ENCODE measurements at regions not wholly inside any gene's neighbourhood (a gene's known extent, or its start where the extent isn't known, plus 50 kb on each side); places are given as distances from the start of the nearest gene placed in this dataset.

DNA sequence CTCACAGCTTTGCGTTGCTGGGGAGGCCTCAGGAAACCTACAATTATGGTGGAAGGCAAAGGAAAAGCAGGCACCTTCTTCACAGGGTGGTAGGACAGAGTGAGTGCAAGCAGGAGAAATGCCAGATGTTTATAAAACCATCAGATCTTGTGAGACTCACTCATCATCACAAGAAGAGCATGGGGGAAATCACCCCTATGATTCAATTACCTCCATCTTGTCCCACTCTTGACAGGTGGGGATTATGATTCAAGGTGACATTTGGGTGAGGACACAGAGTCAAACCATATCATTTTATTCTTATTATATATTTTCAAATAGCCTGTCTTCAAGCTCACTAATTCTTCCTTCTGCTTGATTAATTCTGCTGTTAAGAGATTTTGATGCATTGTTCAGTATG is 665.3 kb downstream of the TRHDE start:
- no peaks in the 10 kb centered on the region for H4K20me1 ChIP-seq (ENCODE audit: insufficient read depth, low read depth, low read length)

GRCh38 chr12:72957454-72957853 is 685.3 kb downstream of the TRHDE start:
- no peaks in the 10 kb centered on the region for H3K79me2 ChIP-seq (ENCODE audit: low read length)
- H3K36me3 ChIP-seq (ENCODE audit: insufficient read depth, low read length): no peaks in the 10 kb centered on the region
- H3K9me3 ChIP-seq (ENCODE audit: low read length): peaks cover 9% of the 10 kb centered on the region; the same call in 1 of the 2 replicates
- H3K4me3 ChIP-seq (ENCODE audit: low read length): no peak overlapping the region
- H3K27me3 ChIP-seq (ENCODE audit: low read length): no peaks in the 10 kb centered on the region
- H3K9me2 ChIP-seq (replicated peaks; ENCODE audit: insufficient read depth, low read length): no peaks in the 10 kb centered on the region; the same call in 1 of the 2 replicates
- H2AFZ ChIP-seq (ENCODE audit: low read length): no peak overlapping the region
- no peak overlapping the region for H3K9ac ChIP-seq (ENCODE audit: low read length)
- H3K4me1 ChIP-seq (ENCODE audit: low read length): no peaks in the 10 kb centered on the region
- H3K4me2 ChIP-seq (ENCODE audit: low read depth, low read length, poor library complexity, severe bottlenecking): no peak overlapping the region
- DNase-seq: no peak
- no peak overlapping the region for H3K27ac ChIP-seq (ENCODE audit: low read length)
- H4K20me1 ChIP-seq (ENCODE audit: insufficient read depth, low read depth, low read length): no peaks in the 10 kb centered on the region

More for the DNA sequence above, 665.3 kb downstream of the TRHDE start:
- H3K4me1 ChIP-seq (ENCODE audit: low read length): no peaks in the 10 kb centered on the region
- no peak overlapping the region for H3K4me3 ChIP-seq (ENCODE audit: low read length)
- peaks cover 23% of the 10 kb centered on the region for H3K9me3 ChIP-seq (ENCODE audit: low read length)
- no peak overlapping the region for H3K9ac ChIP-seq (ENCODE audit: low read length)
- no peak overlapping the region for H2AFZ ChIP-seq (ENCODE audit: low read length)
- no peaks in the 10 kb centered on the region for H3K9me2 ChIP-seq (replicated peaks; ENCODE audit: insufficient read depth, low read length)
- no peaks in the 10 kb centered on the region for H3K27me3 ChIP-seq (ENCODE audit: low read length)
- H3K79me2 ChIP-seq (ENCODE audit: low read length): no peaks in the 10 kb centered on the region
- no peak overlapping the region for H3K4me2 ChIP-seq (ENCODE audit: low read depth, low read length, poor library complexity, severe bottlenecking)
- H3K36me3 ChIP-seq (ENCODE audit: insufficient read depth, low read length): no peaks in the 10 kb centered on the region
- H3K27ac ChIP-seq (ENCODE audit: low read length): no peak overlapping the region
- DNase-seq: no peak

- no peak overlapping the region for H3K27ac ChIP-seq (ENCODE audit: low read length)
- no peaks in the 10 kb centered on the region for H3K79me2 ChIP-seq (ENCODE audit: low read length)
- DNase-seq: no peak
- no peaks in the 10 kb centered on the region for H3K9me2 ChIP-seq (replicated peaks; ENCODE audit: insufficient read depth, low read length)
- no peak overlapping the region for H3K4me3 ChIP-seq (ENCODE audit: low read length)
- H3K4me2 ChIP-seq (ENCODE audit: low read depth, low read length, poor library complexity, severe bottlenecking): no peak overlapping the region
- no peak overlapping the region for H2AFZ ChIP-seq (ENCODE audit: low read length)
- no peaks in the 10 kb centered on the region for H3K36me3 ChIP-seq (ENCODE audit: insufficient read depth, low read length)
- peaks cover 16% of the 10 kb centered on the region; the same call in 1 of the 2 replicates for H3K9me3 ChIP-seq (ENCODE audit: low read length)
- H3K9ac ChIP-seq (ENCODE audit: low read length): no peak overlapping the region
- no peaks in the 10 kb centered on the region for H3K27me3 ChIP-seq (ENCODE audit: low read length)
- no peaks in the 10 kb centered on the region for H3K4me1 ChIP-seq (ENCODE audit: low read length)
- no peaks in the 10 kb centered on the region for H4K20me1 ChIP-seq (ENCODE audit: insufficient read depth, low read depth, low read length)
Measured at GRCh38 chr12:72966684-72967083, 694.5 kb downstream of the TRHDE start.

DNA sequence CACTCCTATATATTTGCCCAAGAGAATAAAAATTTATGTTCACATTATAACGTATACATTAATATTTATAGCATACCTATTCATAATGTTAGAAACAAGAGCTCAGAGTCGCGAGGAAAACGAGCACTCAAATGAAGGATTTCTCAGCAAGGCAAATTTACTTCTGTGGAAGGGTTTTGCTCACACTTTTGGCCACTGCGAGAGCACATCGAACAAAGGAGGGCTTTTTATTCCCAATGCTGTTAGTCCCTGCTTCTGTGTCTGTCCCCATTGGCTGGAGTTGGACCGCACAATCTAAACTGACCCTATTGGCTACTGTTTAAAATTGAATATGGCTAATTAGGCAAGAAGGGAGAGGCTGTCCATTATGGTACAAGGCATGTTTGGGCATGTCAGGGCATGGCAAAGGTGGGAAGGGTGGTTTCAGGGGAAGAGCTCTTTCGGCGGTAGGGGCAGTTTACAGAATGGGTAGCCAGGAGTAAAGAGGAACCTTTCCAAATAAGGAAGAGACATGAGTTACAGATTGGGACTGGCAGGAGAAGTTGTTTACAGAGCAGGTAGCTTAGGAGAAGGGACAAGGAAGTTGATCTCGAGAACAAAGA is 702.9 kb downstream of the TRHDE start:
- H3K27ac ChIP-seq (ENCODE audit: low read length): no peak overlapping the region
- no peaks in the 10 kb centered on the region for H3K79me2 ChIP-seq (ENCODE audit: low read length)

GRCh38 chr12:72978999-72979398 is 706.8 kb downstream of the TRHDE start:
- Histone ChIP-seq H4K20me1 (ENCODE audit: insufficient read depth, low read depth, low read length) (no peaks in the 10 kb centered on the region), H3K27me3 (ENCODE audit: low read length) (no peaks in the 10 kb centered on the region), H3K9me2 (replicated peaks; ENCODE audit: insufficient read depth, low read length) (no peaks in the 10 kb centered on the region; the same call in 1 of the 2 replicates), H3K4me1 (ENCODE audit: low read length) (no peaks in the 10 kb centered on the region), H3K4me2 (ENCODE audit: low read depth, low read length, poor library complexity, severe bottlenecking) (no peak overlapping the region), H3K4me3 (ENCODE audit: low read length) (no peak overlapping the region), H3K9ac (ENCODE audit: low read length) (no peak overlapping the region), H3K9me3 (ENCODE audit: low read length) (peaks cover 17% of the 10 kb centered on the region), H3K27ac (ENCODE audit: low read length) (no peak overlapping the region), H3K79me2 (ENCODE audit: low read length) (no peaks in the 10 kb centered on the region), H2AFZ (ENCODE audit: low read length) (no peak overlapping the region), H3K36me3 (ENCODE audit: insufficient read depth, low read length) (no peaks in the 10 kb centered on the region)
- no peak for DNase-seq

More for the DNA sequence above, 702.9 kb downstream of the TRHDE start:
- Histone ChIP-seq H2AFZ (ENCODE audit: low read length) (no peak overlapping the region), H3K9ac (ENCODE audit: low read length) (no peak overlapping the region), H3K4me3 (ENCODE audit: low read length) (no peak overlapping the region), H3K4me2 (ENCODE audit: low read depth, low read length, poor library complexity, severe bottlenecking) (no peak overlapping the region), H3K36me3 (ENCODE audit: insufficient read depth, low read length) (no peaks in the 10 kb centered on the region), H3K9me3 (ENCODE audit: low read length) (peaks cover 24% of the 10 kb centered on the region), H4K20me1 (ENCODE audit: insufficient read depth, low read depth, low read length) (no peaks in the 10 kb centered on the region), H3K4me1 (ENCODE audit: low read length) (no peaks in the 10 kb centered on the region), H3K9me2 (replicated peaks; ENCODE audit: insufficient read depth, low read length) (no peaks in the 10 kb centered on the region), H3K27me3 (ENCODE audit: low read length) (no peaks in the 10 kb centered on the region)
- no peak for DNase-seq

DNA sequence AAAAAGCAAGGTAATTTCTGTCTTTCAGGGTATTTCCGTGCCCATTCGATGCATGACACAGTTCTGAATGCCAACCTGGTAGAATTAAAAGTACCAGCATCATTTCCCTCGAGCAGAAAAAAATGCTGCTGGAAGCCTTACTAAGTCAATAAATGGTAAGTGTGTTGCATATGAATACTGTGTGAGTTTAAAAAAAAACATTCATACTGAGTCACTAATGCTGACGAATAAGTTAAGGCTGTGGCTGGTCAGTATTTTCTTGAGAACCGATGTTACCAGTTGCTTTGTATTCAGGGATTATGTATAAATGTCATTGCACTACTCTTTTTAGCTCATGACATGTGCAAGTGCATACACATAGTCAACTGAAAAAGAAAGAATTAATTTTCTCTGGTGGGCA is 710.2 kb downstream of the TRHDE start:
- Histone ChIP-seq H4K20me1 (ENCODE audit: insufficient read depth, low read depth, low read length) (no peaks in the 10 kb centered on the region), H3K27ac (ENCODE audit: low read length) (no peak overlapping the region), H3K9me3 (ENCODE audit: low read length) (0 out of 2 replicates have a peak, but pooled peaks cover 3% of the 10 kb centered on the region), H3K4me3 (ENCODE audit: low read length) (no peak overlapping the region), H3K27me3 (ENCODE audit: low read length) (no peaks in the 10 kb centered on the region), H3K4me1 (ENCODE audit: low read length) (no peaks in the 10 kb centered on the region), H3K9me2 (replicated peaks; ENCODE audit: insufficient read depth, low read length) (no peaks in the 10 kb centered on the region; the same call in 1 of the 2 replicates), H3K79me2 (ENCODE audit: low read length) (no peaks in the 10 kb centered on the region), H3K4me2 (ENCODE audit: low read depth, low read length, poor library complexity, severe bottlenecking) (no peak overlapping the region), H3K36me3 (ENCODE audit: insufficient read depth, low read length) (no peaks in the 10 kb centered on the region), H2AFZ (ENCODE audit: low read length) (no peak overlapping the region), H3K9ac (ENCODE audit: low read length) (no peak overlapping the region)
- DNase-seq: no peak

- peaks cover 6% of the 10 kb centered on the region; the same call in 1 of the 2 replicates for H3K9me3 ChIP-seq (ENCODE audit: low read length)
- no peak for DNase-seq
Measured at GRCh38 chr12:72986963-72987362, 714.8 kb downstream of the TRHDE start.

DNA sequence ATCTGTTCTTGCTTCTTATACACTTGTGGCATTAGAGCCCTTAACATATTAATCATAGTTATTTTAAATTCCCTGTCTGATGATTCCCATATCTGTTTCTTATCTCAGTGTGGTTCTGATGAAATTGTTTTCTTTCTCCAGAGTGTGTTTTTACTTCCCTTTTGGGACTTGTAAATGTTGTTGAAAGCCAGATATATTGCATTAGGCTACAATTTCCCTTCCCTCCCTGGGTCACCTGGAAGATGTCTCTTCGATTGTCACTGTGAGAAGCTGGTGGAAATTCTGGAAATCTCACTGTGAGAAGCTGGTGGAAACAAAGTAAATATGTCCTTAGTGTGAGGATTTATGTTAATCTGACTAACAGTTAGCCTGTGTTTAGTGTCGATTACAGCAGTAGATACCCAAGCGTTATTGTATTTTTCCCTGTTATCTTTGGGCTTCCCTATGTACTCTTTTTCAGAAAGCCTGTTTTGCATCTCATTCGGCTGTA is 717.3 kb downstream of the TRHDE start:
- H3K9me2 ChIP-seq (replicated peaks; ENCODE audit: insufficient read depth, low read length): no peaks in the 10 kb centered on the region
- H3K4me1 ChIP-seq (ENCODE audit: low read length): no peaks in the 10 kb centered on the region
- H3K36me3 ChIP-seq (ENCODE audit: insufficient read depth, low read length): no peaks in the 10 kb centered on the region
- H3K9ac ChIP-seq (ENCODE audit: low read length): no peak overlapping the region
- H3K79me2 ChIP-seq (ENCODE audit: low read length): no peaks in the 10 kb centered on the region
- no peak for DNase-seq
- H4K20me1 ChIP-seq (ENCODE audit: insufficient read depth, low read depth, low read length): no peaks in the 10 kb centered on the region
- H3K27ac ChIP-seq (ENCODE audit: low read length): no peak overlapping the region
- no peak overlapping the region for H3K4me2 ChIP-seq (ENCODE audit: low read depth, low read length, poor library complexity, severe bottlenecking)
- no peaks in the 10 kb centered on the region for H3K27me3 ChIP-seq (ENCODE audit: low read length)
- peaks cover 9% of the 10 kb centered on the region; the same call in 1 of the 2 replicates for H3K9me3 ChIP-seq (ENCODE audit: low read length)
- H3K4me3 ChIP-seq (ENCODE audit: low read length): no peak overlapping the region
- no peak overlapping the region for H2AFZ ChIP-seq (ENCODE audit: low read length)

More at GRCh38 chr12:72986963-72987362, 714.8 kb downstream of the TRHDE start:
- Histone ChIP-seq H3K4me3 (ENCODE audit: low read length) (no peak overlapping the region), H3K4me1 (ENCODE audit: low read length) (no peaks in the 10 kb centered on the region), H2AFZ (ENCODE audit: low read length) (no peak overlapping the region), H3K36me3 (ENCODE audit: insufficient read depth, low read length) (no peaks in the 10 kb centered on the region), H3K9me2 (replicated peaks; ENCODE audit: insufficient read depth, low read length) (no peaks in the 10 kb centered on the region; the same call in 1 of the 2 replicates), H4K20me1 (ENCODE audit: insufficient read depth, low read depth, low read length) (no peaks in the 10 kb centered on the region), H3K79me2 (ENCODE audit: low read length) (no peaks in the 10 kb centered on the region), H3K27ac (ENCODE audit: low read length) (no peak overlapping the region), H3K9ac (ENCODE audit: low read length) (no peak overlapping the region), H3K27me3 (ENCODE audit: low read length) (no peaks in the 10 kb centered on the region), H3K4me2 (ENCODE audit: low read depth, low read length, poor library complexity, severe bottlenecking) (no peak overlapping the region)
